ENCODE measurements at regions not wholly inside any gene's neighbourhood (a gene's known extent, or its start where the extent isn't known, plus 50 kb on each side); places are given as distances from the start of the nearest gene placed in this dataset.

GRCh38 chr11:43197379-43197778 lies 114.4 kb upstream of the API5 start:
- TF ChIP-seq, protein P1, sequence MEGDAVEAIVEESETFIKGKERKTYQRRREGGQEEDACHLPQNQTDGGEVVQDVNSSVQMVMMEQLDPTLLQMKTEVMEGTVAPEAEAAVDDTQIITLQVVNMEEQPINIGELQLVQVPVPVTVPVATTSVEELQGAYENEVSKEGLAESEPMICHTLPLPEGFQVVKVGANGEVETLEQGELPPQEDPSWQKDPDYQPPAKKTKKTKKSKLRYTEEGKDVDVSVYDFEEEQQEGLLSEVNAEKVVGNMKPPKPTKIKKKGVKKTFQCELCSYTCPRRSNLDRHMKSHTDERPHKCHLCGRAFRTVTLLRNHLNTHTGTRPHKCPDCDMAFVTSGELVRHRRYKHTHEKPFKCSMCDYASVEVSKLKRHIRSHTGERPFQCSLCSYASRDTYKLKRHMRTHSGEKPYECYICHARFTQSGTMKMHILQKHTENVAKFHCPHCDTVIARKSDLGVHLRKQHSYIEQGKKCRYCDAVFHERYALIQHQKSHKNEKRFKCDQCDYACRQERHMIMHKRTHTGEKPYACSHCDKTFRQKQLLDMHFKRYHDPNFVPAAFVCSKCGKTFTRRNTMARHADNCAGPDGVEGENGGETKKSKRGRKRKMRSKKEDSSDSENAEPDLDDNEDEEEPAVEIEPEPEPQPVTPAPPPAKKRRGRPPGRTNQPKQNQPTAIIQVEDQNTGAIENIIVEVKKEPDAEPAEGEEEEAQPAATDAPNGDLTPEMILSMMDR (IDR thresholded peaks at IDR 0.05; ENCODE audit: insufficient read depth, low read length, missing control alignments): no peak
- ChIA-PET CTCF (no interaction called here), POLR2A (no interaction called here)
- no peak for DNase-seq (ENCODE audit: low read depth, low spot score)
- no peak overlapping the region for H3K4me3 ChIP-seq (ENCODE audit: low read depth, low read length)

DNA sequence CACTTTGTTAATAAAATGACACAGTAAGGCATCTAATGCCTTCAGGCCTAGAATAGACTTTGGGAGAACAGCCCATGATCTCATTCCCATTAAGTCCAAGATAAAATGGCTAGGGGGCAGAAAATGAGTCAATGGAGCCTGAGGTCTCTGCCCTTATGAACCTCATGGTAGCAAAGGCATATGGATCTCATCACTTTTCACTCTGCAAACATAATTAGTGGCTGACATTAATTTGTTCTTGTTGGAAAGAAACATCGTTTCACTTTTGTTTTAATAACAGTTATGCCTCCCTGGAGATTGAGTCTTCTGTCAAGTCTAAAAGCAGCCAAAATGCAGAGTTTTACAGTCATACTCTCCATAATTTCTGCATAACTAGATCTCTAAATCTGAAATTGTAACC lies 111.8 kb upstream of the API5 start:
- no peak for DNase-seq (ENCODE audit: low read depth, low spot score)
- H3K4me3 ChIP-seq (ENCODE audit: low read depth, low read length): no peak overlapping the region
- ChIA-PET POLR2A (no interaction called here), CTCF (no interaction called here)
- TF ChIP-seq, protein P1 (IDR thresholded peaks at IDR 0.05; ENCODE audit: insufficient read depth, low read length, missing control alignments): no peak

DNA sequence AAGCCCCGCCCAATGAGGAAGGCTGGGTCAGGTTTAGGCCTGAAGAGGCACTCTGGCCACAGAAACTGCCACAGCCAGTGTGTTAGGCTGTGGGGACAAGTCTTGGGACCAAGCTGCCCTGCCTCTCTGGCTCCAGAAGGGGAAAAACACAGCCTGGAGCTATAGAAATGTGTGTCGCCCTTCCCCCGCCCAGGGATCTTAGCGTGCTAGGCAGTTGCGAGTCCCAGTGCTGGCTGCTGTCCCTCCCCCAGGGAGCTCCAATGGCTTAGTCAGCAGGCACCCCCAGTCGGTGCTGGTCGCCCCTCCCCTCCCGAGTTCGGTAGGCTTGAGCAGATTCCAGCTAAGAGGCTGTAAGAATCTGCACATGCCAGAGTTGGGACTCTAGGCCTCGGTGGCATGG lies 99.5 kb upstream of the API5 start:
- CTCF ChIA-PET: no interaction called here
- no peak for DNase-seq (ENCODE audit: low read depth, low spot score)
- TF ChIP-seq, protein P1 (IDR thresholded peaks at IDR 0.05; ENCODE audit: insufficient read depth, low read length, missing control alignments): no peak
- no peak overlapping the region for H3K4me3 ChIP-seq (ENCODE audit: low read depth, low read length)
- POLR2A ChIA-PET: no interaction called here

DNA sequence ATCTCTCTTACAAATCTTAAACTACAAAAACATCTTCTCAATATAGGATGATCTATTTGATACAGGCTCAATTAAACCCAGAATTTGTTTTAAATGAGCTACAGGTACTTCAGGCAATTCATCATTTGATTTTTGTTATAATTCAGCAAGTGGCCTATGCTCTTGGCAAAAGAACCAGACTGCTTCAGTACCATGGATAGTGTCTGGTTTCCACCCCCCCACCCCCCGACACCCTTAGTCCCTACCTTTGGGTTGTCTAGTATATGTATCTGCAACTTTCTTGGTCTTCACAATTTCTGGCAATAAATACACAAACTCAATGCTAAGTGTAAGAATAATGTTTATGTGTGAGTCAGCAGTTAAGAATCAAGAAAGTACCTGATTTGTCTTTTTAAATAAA lies 97.3 kb upstream of the API5 start:
- POLR2A ChIA-PET: no interaction called here
- CTCF ChIA-PET: no interaction called here
- H3K4me3 ChIP-seq (ENCODE audit: low read depth, low read length): no peak overlapping the region
- no peak for DNase-seq (ENCODE audit: low read depth, low spot score)
- TF ChIP-seq, protein P1 (IDR thresholded peaks at IDR 0.05; ENCODE audit: insufficient read depth, low read length, missing control alignments): no peak

DNA sequence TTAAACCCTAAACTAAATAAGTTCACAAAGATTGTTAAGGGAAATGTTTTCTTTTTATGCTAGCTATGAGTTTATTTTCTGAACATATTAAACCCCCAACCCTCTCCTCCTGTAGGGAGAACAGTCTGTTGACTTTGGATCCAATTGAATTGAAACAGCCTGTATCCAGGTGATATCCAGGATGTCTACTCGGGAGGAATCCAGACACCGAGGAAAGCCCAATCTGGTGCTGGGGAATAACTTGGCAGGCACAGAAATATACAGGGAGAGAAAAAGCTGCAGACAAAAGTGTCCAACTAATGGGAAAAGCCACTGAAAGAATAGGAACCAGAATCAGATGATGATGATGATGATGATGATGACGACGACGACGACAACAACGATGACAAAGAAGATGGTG lies 93.9 kb upstream of the API5 start:
- POLR2A ChIA-PET: no interaction called here
- TF ChIP-seq, protein P1 (IDR thresholded peaks at IDR 0.05; ENCODE audit: insufficient read depth, low read length, missing control alignments): no peak
- H3K4me3 ChIP-seq (ENCODE audit: low read depth, low read length): no peak overlapping the region
- no peak for DNase-seq (ENCODE audit: low read depth, low spot score)
- CTCF ChIA-PET: no interaction called here

- TF ChIP-seq, protein P1 (IDR thresholded peaks at IDR 0.05; ENCODE audit: insufficient read depth, low read length, missing control alignments): no peak
- H3K4me3 ChIP-seq (ENCODE audit: low read depth, low read length): no peak overlapping the region
- ChIA-PET POLR2A (no interaction called here), CTCF (no interaction called here)
- DNase-seq (ENCODE audit: low read depth, low spot score): peak; percentile 2
Observed at GRCh38 chr11:43222215-43222614, 89.6 kb upstream of the API5 start.

Data from AG04449 (cell line).